WTC11 (cell line): ENCODE measurements at regions not wholly inside any gene's neighbourhood (a gene's known extent, or its start where the extent isn't known, plus 50 kb on each side); places are given as distances from the start of the nearest gene placed in this dataset.

Experiments
- ATAC-seq: fragments of 200-7000 bp; cut with Tn5 transposase; 2 replicates; pipeline ENCODE4 v1.10.0; 2021; ENCODE audit warnings: mild to moderate bottlenecking, moderate library complexity
- CTCF ChIA-PET: fragments of 300-600 bp; sonication (Branson Sonifier 250); formaldehyde crosslinking; loops from one replicate; lab custom pipeline; 2021; ENCODE audit warnings: antibody characterized with exemption; lab: Charles Lee
- POLR2A ChIA-PET: fragments of 350-600 bp; sonication (Branson Sonifier 250); formaldehyde crosslinking; loops from one replicate; lab custom pipeline; 2021; ENCODE audit warnings: antibody characterized with exemption; lab: Charles Lee
- DNase-seq: peaks from one replicate; pipeline ENCODE4 v3.0.0; 2021; ENCODE audit warnings: low spot score
- H3K27ac Mint-ChIP-seq: 2 replicates; pipeline ENCODE4 v1.8.0; 2021; ENCODE audit warnings: mixed read lengths
- H3K27me3 Mint-ChIP-seq: 2 replicates; pipeline ENCODE4 v1.8.0; 2021; ENCODE audit warnings: low read depth, mild to moderate bottlenecking, moderate library complexity, mixed read lengths
- H3K36me3 Mint-ChIP-seq: 2 replicates; pipeline ENCODE4 v1.8.0; 2021; ENCODE audit warnings: mixed read lengths
- H3K4me1 Mint-ChIP-seq: 2 replicates; pipeline ENCODE4 v1.8.0; 2022; ENCODE audit warnings: mixed read lengths
- H3K4me3 Mint-ChIP-seq: 2 replicates; pipeline ENCODE4 v1.8.0; 2021; ENCODE audit warnings: mild to moderate bottlenecking, moderate library complexity, mixed read lengths
- H3K9me3 Mint-ChIP-seq: 2 replicates; pipeline ENCODE4 v1.8.0; 2021; ENCODE audit warnings: mixed read lengths
- EMX1 ChIP-seq: fragments of 250-450 bp; sonication (Bioruptor Pico); IDR thresholded peaks from 2 replicates; pipeline ENCODE4 v1.8.0; 2021; ENCODE audit warnings: mild to moderate bottlenecking
- FOXJ3 ChIP-seq: sonication (generic); formaldehyde crosslinking; IDR thresholded peaks from 2 replicates; pipeline ENCODE4 v1.9.0; 2021; ENCODE audit warnings: missing genetic modification reagents, mild to moderate bottlenecking, borderline replicate concordance
- FOXP4 ChIP-seq: sonication (generic); formaldehyde crosslinking; IDR thresholded peaks from 2 replicates; pipeline ENCODE4 v1.8.0; 2022; ENCODE audit warnings: mild to moderate bottlenecking, missing genetic modification reagents
- HMGA2 ChIP-seq: fragments of 250-450 bp; sonication (Bioruptor Pico); IDR thresholded peaks from 2 replicates; pipeline ENCODE4 v1.4.0; 2021; ENCODE audit warnings: mild to moderate bottlenecking, moderate library complexity
- NR3C1 ChIP-seq: sonication (generic); formaldehyde crosslinking; conservative IDR thresholded peaks from 2 replicates; pipeline ENCODE4 v1.8.1; 2023; ENCODE audit warnings: low read depth, mild to moderate bottlenecking, missing genetic modification reagents
- PRDM15 ChIP-seq: sonication (generic); formaldehyde crosslinking; IDR thresholded peaks from 2 replicates; pipeline ENCODE4 v1.8.0; 2022; ENCODE audit warnings: missing genetic modification reagents
- PREB ChIP-seq: sonication (generic); formaldehyde crosslinking; IDR thresholded peaks from 2 replicates; pipeline ENCODE4 v1.8.1; 2022; ENCODE audit warnings: mild to moderate bottlenecking, missing genetic modification reagents, moderate library complexity, borderline replicate concordance
- RELA ChIP-seq: sonication (generic); formaldehyde crosslinking; IDR thresholded peaks from 2 replicates; pipeline ENCODE4 v1.8.1; 2022; ENCODE audit warnings: missing genetic modification reagents, mild to moderate bottlenecking, borderline replicate concordance
- SP1 ChIP-seq: sonication (generic); formaldehyde crosslinking; conservative IDR thresholded peaks from 2 replicates; pipeline ENCODE4 v1.8.1; 2022; ENCODE audit warnings: missing genetic modification reagents
- TEAD4 ChIP-seq: sonication (generic); formaldehyde crosslinking; IDR thresholded peaks from 2 replicates; pipeline ENCODE4 v1.8.0; 2022; ENCODE audit warnings: mild to moderate bottlenecking, missing genetic modification reagents
- TP53 ChIP-seq: sonication (generic); formaldehyde crosslinking; IDR thresholded peaks from 2 replicates; pipeline ENCODE4 v1.8.1; 2023; ENCODE audit warnings: mild to moderate bottlenecking, missing genetic modification reagents
- USF2 ChIP-seq: sonication (generic); formaldehyde crosslinking; IDR thresholded peaks from 2 replicates; pipeline ENCODE4 v1.8.1; 2023; ENCODE audit warnings: mild to moderate bottlenecking, missing genetic modification reagents, moderate library complexity
- ZNF138 ChIP-seq: sonication (generic); formaldehyde crosslinking; conservative IDR thresholded peaks from 2 replicates; pipeline ENCODE4 v1.8.1; 2022; ENCODE audit warnings: mild to moderate bottlenecking, moderate library complexity, missing genetic modification reagents
- ZNF281 ChIP-seq: sonication (generic); formaldehyde crosslinking; IDR thresholded peaks from 2 replicates; pipeline ENCODE4 v1.8.0; 2023; ENCODE audit warnings: mild to moderate bottlenecking, missing genetic modification reagents
- ZNF425 ChIP-seq: fragments of 250-450 bp; sonication (Bioruptor Pico); conservative IDR thresholded peaks from 2 replicates; pipeline ENCODE4 v1.9.0; 2021; ENCODE audit warnings: mild to moderate bottlenecking
- ZNF532 ChIP-seq: fragments of 250-450 bp; sonication (Bioruptor Pico); IDR thresholded peaks from 2 replicates; pipeline ENCODE4 v1.9.0; 2021; ENCODE audit warnings: mild to moderate bottlenecking, borderline replicate concordance

DNA sequence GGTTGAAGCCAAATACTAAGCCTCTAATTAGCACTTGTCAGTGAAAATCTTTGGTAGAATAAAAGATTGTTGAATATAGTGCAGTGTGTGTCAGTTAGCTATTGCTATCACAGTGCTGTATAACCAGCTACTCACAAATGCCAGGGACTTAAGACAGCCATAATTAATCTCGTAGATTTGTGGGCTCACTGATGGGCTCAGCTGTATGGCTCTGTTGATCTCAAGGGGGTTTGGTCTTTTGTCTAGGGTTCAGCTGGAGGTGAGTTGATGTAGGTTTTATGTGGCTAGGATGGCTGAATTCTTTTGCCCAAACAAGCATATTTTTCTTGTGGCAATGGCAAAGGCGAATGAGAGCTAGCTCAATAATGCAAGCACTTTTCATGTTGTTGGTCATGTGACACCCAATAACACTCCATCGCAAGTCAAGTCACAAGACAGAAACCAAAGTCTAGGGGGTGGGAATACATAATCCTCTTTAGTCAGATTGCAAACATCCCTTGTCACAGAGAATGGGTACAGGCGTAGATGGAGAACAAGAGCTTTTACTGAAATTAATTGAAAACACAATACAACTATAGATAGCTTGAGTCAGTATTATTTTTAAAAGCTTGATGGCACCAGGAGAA lies 121.7 kb upstream of the EDNRB start:
- H3K27ac Mint-ChIP-seq: no peak overlapping the region
- peaks cover 4% of the 10 kb centered on the region; the same call in 1 of the 2 replicates for H3K4me1 Mint-ChIP-seq
- ChIA-PET POLR2A (no interaction called here), CTCF (interaction anchor here (1.2 kb wide), 1 partner anchor 81 kb away, joined by 5 read pairs; no protein-coding TSS in a partner anchor)
- TF ChIP-seq PRDM15 (CRISPR knock-in tag): no peak
- TF ChIP-seq ZNF532 (CRISPR knock-in tag): no peak
- TF ChIP-seq PREB (CRISPR knock-in tag): no peak
- TF ChIP-seq HMGA2 (CRISPR knock-in tag): no peak
- no peak for TF ChIP-seq FOXJ3
- no peak for TF ChIP-seq NR3C1 (CRISPR knock-in tag)
- TF ChIP-seq SP1 (CRISPR knock-in tag): no peak
- no peak for TF ChIP-seq USF2 (CRISPR knock-in tag)
- no peak for TF ChIP-seq ZNF138 (CRISPR knock-in tag)
- no peak overlapping the region for H3K4me3 Mint-ChIP-seq
- ATAC-seq: no peak
- H3K27me3 Mint-ChIP-seq: no peaks in the 10 kb centered on the region
- no peak for DNase-seq
- no peaks in the 10 kb centered on the region for H3K36me3 Mint-ChIP-seq
- no peaks in the 10 kb centered on the region for H3K9me3 Mint-ChIP-seq

DNA sequence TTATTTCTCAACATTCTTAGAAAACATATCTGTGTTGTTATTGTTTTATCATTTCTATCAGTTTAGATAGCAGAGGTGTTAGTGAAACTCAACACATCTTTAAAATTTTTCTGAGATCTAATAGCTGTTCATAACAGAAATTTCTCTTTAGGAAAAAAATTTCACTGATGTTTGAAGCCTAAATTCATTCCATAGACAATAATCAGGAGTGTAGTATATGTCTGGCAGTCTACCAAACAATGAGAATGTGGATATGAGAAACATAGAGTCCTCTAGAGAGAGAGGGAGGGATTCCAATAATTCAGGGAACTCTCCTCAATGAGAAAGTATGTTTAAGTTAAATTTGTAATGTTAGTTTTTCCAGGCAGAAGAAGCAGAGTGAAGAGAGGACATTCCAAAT lies 118.2 kb upstream of the EDNRB start:
- Mint-ChIP-seq H3K27ac (no peak overlapping the region), H3K36me3 (no peaks in the 10 kb centered on the region), H3K4me1 (peaks cover 4% of the 10 kb centered on the region; the same call in 1 of the 2 replicates), H3K4me3 (no peak overlapping the region), H3K9me3 (no peaks in the 10 kb centered on the region), H3K27me3 (no peaks in the 10 kb centered on the region)
- no peak for TF ChIP-seq TEAD4 (CRISPR knock-in tag)
- no peak for TF ChIP-seq ZNF425 (CRISPR knock-in tag)
- no peak for TF ChIP-seq TP53 (CRISPR knock-in tag)
- no peak for TF ChIP-seq EMX1
- no peak for TF ChIP-seq FOXP4 (CRISPR knock-in tag)
- TF ChIP-seq ZNF281 (CRISPR knock-in tag): no peak
- no peak for TF ChIP-seq RELA (CRISPR knock-in tag)
- ATAC-seq (no peak), DNase-seq (no peak)
- POLR2A ChIA-PET: no interaction called here
- CTCF ChIA-PET: no interaction called here
